Pons (tissue), 1 donor: ENCODE measurements at regions not wholly inside any gene's neighbourhood (a gene's known extent, or its start where the extent isn't known, plus 50 kb on each side); places are given as distances from the start of the nearest gene placed in this dataset.
A peak's percentile ranks its signal among the peaks of the same experiment; 100 is the strongest.
"Not testable (repeated sequence)": the region's sequence is repeated elsewhere in the genome, so short reads cannot be mapped to it uniquely, and the experiment has no call there.

ENCODE experiments used
- DNase-seq: peaks from one replicate; pipeline ENCODE4 v3.0.0-alpha.2; 2016; ENCODE audit warnings: low spot score

DNA sequence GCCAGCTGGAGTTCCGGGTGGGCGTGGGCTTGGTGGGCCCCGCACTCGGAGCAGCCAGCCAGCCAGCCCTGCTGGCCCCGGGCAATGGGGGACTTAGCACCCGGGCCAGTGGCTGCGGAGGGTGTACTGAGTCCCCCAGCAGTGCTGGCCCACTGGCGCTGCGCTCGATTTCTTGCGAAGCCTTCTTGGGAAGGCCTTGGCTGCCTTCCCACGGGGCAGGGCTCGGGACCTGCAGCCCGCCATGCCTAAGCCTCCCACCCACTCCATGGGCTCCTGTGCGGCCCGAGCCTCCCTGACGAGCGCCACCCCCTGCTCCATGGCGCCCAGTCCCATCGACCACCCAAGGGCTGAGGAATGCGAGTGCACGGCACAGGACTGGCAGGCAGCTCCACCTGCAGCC is 321.6 kb downstream of the SH2D4B start:
- not testable (repeated sequence) for DNase-seq

DNA sequence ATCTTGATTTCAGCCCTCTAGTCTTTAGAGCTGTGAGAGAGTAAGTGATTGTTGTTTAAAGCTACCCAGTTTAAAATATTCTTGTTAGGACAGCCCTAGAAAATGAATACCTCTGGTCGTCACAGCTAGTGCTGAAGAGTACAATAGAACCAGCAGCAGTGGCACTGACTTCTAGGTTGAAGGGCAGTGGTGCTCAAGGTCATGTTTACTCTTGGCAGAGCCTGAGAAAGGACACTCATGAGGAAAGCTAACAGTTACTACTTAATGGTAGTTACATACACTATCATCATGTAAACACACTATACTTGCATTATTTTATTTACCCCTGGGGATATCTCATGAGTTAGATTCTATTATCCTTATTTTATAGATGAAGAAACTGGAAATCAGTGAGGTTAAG is 323.0 kb downstream of the SH2D4B start:
- DNase-seq, result no peak

DNA sequence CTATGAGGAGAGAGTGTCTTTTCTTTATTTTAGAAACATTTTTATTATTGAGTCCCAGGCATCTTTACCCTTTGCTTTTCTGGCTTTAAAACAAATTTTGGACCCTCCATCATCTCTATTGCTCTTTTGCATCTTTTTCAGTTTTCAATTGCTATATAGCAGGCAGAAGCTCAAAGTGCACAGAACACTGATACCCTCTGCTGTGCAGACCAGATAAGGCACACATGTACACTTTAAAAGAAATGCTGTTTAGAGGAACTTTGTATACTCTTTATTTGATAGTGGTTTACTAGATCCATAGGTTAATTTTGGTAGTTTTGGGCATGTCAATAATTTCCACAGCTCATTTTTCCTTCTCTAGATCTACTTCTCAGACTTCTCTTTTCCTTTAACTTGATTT is 324.2 kb downstream of the SH2D4B start:
- DNase-seq, result no peak

DNA sequence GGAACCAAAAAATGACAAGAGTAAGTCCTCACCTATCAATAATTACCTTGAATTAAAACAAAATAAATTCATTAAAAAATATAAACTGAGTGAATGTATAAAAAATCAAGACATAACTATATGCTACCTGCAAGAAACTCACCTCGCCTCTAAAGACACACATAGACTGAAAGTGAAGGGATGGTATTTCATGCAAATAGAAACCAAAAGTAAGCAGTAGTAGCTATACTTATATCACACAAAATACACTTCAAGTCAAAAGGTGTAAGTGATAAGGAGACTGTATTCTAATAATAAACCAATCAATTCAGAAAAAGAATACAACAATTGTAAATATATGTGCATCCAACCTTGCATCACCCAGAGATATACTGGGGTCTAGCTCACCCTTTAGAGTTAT is 332.6 kb downstream of the SH2D4B start:
- no peak for DNase-seq

DNA sequence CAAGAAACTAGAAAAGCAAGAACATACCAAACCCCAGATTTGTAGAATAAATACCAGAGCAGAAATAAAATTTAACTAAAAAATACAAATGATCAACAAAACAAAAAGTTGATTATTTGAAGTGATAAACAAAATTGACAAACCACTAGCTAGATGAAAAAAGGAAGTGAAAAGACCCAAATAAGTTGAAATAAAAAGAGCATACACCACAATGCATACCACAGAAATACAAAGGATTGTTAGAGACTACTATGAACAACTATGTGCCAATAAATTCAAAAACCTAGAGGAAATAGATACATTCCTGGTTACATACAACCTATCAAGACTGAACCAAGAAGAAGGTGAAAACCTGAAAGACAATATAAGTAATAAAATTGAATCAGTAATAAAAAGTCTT is 333.4 kb downstream of the SH2D4B start:
- no peak for DNase-seq

DNA sequence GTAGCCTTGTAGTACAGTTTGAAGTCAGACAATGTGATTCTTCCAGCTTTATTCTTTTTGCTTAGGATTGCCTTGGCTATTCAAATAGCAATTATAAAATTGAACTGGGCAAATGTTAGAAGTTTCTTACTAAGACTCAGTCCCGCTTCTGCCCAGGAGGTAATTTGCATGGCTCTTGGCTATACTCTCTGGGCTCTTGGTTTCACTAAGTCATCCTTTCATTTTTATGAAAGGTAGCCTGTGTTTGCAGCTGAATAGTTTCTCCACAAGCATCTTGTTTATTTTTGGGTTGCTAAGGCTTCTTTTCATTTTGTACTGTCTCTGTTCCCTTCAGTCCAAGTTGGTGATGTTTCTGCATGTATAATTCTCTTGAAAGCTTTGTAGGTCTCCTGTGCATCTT is 340.6 kb downstream of the SH2D4B start:
- DNase-seq, result no peak

DNA sequence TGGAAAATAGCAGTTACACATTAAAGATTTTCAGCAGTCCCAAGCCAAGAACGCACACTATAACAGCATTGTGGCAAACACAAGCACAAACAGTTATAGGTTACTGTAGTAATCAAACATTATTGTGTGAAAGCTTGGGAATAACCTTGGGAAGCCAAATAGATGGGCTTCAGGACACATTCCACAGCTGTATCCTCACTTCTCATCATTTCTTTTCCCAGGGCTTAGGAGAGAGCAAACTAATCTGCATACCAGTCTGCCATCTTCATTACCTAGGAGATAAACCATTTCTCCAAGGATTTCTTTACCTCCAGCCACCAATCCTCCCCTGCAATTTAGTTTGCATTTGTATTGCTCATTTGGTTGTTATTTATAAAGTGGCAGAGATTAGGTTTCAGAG is 352.4 kb downstream of the SH2D4B start:
- DNase-seq, result no peak

DNA sequence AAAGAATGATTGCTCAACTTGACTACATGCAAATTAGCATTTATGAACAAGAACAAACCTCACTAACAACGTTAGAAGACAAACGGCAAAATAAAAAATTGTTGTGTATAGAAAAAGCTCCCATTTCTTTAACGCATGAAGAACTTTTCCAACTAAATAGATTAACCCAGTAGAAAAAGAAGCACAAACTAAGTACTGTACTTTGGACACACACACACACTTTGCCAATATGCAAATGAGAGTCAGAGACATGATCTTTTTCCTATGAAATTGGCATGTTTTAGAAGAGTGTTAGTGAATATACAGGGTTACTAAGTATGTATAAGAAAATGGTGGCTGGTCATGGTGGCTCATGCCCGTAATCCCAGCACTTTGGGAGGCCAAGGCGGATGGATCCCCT is 355.6 kb downstream of the SH2D4B start:
- no peak for DNase-seq

DNA sequence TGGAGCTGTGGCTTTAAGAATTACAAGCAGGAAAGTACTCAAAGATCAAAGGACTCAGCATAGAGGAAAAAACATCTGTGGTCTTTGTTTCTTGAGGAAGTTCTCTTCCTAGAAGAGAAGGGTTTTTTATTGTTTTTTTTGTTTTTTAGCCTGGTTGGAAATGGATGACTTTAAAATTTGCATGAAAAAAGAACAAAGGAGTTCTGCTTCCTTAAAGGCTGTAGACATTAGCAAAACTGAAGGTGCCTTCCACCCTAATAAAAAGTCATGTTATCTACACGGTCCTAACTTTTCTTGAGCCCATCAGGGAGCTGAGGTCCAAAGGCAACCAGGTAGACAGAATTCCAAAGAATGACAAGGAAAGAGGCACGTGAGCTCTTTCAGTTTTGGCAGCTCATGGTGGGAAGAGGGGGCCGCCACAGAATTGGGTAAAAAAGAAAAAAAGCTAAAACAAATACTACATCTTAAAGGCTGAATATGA is 356.6 kb downstream of the SH2D4B start:
- DNase-seq, result peak; percentile 2

DNA sequence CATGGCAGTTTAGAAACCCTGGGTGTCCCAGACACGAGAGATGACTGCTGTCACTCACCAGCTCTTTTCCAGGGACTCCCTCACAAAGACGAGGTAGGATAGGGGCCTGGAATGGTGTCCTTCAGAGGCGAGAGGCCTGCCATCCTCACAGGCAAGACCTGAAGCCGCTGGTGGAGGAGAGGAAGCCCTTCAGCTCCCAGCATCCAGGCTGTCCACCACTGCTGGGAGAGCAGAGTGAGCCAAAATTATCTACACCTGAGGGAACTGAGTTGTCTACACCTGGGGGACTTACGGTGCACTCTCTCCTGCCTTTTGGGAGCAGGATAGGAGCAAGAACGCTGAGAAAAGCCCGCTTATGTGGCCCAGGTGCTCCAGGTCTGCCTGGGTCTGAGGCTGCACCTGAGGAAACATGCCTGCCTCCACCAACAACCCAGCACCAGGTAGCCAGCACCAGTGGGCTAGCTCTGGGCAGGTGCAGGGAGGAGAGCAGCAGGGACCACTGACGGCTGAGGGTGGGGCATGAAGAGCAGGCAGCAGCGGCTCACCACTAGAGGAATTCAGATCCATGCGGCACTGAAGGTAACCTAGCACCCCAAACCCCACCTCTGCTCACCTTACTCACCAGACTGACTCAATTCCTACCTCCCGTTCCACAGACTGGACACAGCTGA is 357.2 kb downstream of the SH2D4B start:
- DNase-seq, result no peak

DNA sequence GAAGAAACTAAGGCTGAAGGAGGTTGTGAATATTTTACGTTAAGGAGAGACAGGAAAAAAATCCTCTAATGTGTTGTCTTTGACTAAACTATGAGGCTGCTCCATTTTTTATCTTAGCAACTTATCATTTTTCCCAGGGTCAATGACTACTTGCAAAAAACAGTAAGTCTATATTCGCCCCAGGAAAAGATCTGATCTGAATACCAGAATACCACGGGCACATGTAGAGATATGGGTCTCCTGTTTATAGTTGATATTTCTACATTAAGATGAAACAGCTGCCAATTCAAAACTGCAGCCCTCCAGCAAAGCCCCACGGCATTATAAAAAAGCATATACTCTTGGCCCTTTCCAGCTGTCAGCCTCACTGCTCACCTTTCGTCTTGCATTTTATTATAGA is 358.4 kb downstream of the SH2D4B start:
- no peak for DNase-seq

DNA sequence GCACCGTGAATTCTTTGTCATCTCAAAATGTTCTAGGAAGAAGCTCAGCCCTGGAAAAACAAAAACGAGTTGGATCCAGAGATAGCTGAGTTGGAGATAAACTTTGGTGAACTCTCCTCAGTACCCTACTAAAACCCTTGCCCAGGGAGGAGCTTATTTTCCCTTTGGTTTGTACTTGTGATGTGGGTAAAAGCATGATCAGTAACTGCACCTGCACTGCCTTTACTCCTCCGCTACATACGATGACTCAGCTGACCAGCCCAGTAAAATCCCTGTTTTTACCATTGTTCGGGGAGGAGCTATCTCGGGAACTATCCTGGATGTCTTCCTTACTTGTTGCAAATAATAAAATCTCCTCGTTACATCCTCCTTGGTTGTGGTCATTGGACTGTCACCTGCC is 359.3 kb downstream of the SH2D4B start:
- no peak for DNase-seq

DNA sequence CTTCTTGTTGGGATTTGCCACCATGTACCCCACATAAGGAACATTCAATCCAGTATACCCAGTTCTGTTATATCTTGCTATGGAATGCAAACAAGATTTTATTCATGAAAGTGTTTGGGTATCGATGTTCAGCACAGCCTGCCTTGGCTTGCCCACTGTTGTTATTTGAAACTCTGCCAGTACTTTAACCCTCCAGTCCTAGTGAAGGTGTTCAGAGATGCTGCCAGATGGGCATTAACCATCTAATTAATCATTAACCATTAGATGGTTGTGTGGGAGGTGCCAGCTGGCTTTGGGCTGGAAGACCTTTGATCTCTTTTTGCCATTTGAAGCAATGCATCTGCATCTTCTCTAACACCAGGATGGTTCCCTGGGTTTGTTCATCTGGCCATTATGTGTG is 363.0 kb downstream of the SH2D4B start:
- no peak for DNase-seq

DNA sequence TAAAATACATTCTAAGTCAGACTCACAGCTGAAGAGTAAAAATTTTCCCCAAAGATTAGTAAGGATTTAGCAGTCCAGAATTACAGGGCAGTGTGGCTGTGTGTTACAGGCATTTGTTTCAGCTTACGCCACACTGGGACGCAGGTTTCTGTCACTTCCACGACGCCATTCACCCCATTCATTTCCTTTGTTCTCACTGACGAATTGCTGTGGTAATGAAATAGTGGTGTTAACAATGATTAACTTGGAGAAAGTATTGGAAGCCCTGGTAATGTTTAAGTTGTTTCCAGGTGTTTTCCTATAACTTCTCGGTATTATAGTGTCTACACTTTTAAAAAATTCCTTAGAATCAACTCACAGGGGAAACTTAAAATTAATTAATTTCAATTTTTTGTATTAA is 370.9 kb downstream of the SH2D4B start:
- DNase-seq, result no peak

DNA sequence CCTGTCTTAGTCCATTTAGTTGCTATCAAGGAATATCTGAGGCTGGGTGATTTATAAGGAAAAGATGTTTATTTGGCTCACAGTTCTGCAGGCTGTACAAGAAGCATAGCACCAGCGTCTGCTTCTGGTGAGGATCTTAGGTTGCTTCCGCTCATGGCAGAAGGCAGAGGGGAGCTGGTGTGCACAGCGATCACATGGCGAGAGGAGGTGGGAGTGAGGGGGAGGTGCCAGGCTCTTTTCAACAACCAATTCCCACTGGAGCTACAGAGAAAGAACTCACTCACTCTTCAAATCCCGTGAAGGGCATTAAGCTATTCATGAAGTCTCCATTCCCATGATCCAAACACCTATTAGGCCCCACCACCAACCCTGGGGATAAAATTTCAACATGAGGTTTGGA is 371.6 kb downstream of the SH2D4B start:
- no peak for DNase-seq

DNA sequence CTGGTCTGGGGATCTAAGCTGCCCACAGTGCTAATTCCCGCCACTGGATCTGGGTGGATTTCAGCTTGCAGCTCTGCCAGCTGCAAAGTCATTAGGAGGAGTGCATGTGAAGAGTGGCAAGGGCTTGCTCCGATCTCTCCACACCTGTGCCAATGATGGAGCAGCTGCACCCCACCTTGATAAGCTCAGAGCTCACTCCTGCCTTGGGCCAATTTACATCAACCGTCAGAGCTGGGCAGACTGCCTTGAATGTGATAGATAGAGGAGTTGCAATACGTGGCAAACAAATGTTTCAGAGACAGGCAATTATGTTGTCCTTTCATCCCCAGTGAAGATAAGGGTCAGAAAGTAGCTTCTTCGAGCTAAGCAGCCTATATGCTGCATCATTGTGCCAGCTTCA is 379.9 kb downstream of the SH2D4B start:
- no peak for DNase-seq

DNA sequence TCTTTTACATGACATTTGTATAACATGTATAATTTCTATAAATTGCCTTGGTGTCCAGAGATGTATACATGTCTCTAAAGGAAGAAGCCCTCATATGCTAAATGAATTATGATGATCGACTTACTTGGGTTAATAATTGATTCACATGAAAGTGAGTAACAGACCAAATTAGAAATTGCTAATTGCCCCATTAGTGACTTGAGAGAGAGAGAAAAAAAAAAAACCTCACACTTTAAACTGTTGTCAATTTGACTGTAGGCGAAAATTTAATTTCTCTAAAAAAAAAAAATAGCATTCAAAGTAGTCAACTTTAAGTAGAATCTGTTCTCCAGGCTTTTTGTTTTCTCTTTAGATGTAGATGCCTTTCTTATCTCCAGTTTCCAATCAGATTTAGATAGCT is 383.3 kb downstream of the SH2D4B start:
- no peak for DNase-seq

DNA sequence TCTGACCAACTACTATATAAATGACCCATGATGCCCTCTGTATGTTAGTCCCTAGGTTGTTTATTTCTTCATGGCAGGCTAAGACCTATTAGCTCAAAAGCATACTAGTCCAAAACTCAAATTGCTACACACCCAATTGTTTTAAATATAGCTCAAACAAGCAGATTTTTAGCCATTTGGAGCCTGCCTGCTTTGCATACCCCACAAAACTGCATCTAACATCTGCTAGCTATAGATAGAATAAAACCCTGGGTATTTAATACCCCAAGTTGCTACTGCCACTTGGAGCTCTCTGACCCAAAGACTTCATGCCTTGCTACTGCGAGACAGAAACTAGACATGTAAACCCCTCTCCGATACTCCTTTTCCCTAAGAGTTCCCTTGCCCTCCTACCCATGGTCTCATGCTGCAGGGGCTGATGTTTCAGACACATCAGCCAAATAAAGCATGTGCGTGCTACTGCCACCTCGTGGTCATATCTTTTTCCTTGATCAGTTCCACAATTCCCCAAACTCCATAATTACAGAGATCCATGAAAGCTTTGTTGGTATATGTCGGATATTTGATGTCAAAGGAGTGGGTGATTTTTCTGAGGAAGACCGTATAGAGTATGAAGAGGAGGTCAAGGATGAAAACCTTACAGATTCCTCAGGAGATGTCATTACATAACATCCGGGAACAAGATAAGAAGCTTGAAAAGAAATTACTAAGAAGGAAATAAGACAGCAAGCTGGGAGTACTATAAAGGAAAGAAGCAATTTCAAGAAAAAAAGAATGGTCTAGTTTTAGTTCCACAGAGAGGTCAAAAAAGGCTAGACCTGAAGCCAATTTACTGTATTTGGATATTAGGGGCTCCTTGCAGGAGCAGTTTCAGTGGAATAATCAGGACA is 386.6 kb downstream of the SH2D4B start:
- peak; percentile 58 for DNase-seq

DNA sequence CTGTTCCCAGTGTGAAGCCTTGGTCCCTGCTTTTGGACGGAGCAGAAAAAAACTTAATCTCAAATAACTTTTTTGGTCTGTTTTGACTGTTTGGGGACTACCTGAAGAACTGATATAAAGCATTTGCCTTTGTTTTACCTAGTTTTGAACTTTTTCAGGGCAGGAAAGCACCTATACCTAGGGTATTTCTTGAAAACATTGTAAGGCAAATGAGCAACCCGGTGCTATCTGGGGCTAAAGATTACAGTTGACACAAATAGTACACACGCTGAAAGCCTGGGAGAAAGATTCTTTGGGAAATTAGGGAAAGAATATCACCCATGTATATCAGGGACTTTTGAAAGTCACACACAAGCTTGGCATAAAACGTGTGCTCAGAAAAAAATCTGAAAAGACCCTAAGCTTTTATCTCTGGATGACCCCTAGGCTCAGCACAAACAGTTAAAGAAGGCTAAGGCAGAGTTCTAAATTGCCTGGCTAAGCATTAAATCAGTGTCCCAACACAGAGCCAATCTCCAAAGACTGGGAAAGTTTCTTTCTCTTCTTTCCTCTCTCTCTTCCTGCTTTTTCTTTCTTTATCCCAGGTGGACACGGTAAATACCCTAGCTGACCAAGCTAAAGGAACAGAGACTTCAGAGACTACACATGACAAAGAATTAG is 389.8 kb downstream of the SH2D4B start:
- no peak for DNase-seq

DNA sequence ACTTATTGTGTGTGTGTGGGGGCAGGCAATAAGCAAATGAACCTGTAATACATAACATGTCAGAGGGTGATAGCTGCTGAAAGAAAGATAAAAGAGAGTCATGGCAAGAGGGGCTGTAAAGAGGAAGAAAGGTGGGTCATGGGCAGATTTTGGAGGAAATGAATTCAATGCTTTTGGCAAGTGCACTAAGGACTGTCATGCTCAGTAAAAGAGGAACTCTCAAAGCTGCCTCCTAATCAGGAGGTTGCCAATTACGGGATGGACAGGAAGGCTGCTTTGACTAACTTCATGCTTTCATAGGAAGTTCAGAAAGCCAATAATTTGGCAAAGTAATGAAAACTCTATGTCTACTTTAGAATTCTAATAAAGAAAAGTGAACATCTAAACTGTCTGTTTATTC is 401.2 kb downstream of the SH2D4B start:
- DNase-seq, result no peak

DNA sequence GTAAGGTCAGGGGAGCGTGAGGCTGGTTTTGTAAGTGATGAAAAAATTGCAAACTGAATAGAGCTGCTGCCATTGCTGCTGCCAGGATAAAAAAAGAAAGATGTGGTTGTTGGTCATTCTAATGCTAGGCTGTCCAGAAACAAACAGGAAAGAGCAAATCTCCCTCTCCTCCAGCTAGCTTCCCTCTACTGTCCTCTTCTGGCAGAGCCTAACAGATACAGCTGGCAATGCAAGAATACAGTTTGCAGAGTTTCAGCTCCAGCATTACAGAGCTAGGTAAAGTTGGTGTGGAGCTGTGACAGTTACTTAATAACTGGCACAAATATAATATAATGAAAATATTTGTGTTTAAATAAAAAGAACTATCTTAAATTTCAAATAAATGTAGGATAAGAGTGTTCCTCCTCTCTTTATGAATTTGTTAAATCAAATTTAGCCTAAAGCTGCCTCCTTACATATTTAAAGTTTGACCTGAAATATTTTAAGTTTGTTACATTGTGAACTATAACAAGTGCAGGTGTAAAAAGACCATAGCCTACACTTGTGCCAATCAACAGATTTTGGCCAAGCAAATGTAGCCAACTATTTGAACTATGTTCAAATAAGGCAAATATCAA is 407.7 kb downstream of the SH2D4B start:
- DNase-seq, result peak; percentile 64

DNA sequence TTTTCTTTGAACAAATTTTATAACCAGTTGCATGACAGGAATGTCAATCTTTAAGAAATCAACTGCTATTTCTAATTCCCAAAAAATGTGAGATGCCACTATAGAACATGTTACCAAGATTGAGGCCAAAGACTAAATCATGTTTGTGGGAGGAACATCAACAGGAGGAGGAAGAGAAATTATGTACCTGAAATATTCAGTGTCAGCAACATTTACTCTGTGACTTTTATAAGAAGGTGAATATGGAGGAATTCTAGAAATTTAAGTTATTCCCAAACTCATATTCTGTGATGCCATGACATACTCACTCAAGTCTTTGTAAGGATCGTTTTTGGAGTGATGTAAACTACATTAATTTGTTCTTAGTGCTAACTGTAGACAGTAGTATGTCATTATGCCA is 408.4 kb downstream of the SH2D4B start:
- DNase-seq, result no peak
